GM21786 (cell line): ENCODE measurements at regions not wholly inside any gene's neighbourhood (a gene's known extent, or its start where the extent isn't known, plus 50 kb on each side); places are given as distances from the start of the nearest gene placed in this dataset.
"Not testable (repeated sequence)": the region's sequence is repeated elsewhere in the genome, so short reads cannot be mapped to it uniquely, and the experiment has no call there.

ENCODE experiments used
- ATAC-seq: cut with Tn5 transposase; IDR thresholded peaks from one replicate; pipeline ENCODE4 v1.9.1; 2021; ENCODE audit not compliant: unreplicated experiment

DNA sequence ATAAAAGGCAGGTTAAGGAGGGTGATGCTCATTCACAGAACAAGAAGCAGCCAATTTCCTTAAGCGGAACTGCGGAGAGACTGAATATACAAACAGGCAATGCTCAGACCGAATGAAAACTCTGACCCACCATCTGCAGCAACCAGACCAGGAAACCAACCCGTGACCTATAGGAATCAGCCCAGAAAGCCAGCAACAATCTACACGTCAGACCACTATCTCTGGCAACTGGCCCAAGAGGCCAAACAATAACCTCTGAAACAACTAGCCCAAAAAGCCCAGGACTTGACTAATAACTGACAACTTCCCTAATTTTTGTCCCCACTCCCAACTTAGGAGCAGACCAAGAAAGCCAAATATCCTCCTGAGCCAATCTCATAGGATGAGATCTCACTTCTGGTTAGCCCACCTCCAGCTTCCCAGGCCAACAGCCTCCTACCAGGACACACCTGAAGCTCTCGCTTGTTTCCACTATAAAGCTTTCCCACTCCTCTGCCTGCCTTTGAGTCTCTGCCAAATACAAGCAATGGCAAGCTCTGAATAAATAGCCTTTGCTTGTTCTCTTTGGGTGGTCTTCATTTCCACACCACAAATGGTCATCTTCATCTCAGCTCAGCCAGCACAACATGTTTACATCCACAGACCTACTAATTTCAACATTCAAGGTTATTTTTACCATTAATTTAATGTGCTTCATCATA is 168.5 kb downstream of the HSD17B3 start:
- no peak for ATAC-seq

GRCh38 chr9:96131825-96132224 is 170.2 kb downstream of the HSD17B3 start:
- no peak for ATAC-seq

DNA sequence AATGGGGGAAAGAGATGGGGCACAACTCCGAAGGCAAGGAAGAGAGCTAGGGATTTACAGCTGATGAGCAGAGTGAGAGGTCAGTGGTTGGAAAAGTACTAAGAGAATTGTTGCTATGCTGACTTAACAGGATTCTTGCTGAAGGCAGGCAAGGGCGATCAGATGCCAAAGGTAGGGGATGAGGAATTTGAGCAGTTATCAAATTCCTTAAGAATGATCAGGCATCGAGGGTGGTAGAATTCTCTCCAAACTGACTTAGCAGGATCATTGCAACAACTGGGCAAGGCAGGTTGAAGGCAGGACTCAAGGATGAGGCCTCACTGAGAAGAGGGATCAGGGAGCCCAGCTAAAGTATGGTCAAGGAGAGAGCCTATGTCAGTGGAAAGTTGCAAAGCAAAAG is 171.0 kb downstream of the HSD17B3 start:
- no peak for ATAC-seq

- ATAC-seq: no peak
Observed at GRCh38 chr9:96129747-96130146, 172.2 kb downstream of the HSD17B3 start.

GRCh38 chr9:96128880-96129279 is 173.1 kb downstream of the HSD17B3 start:
- no peak for ATAC-seq

GRCh38 chr9:96126321-96126881 is 175.6 kb downstream of the HSD17B3 start:
- ATAC-seq: no peak

- no peak for ATAC-seq
Observed at GRCh38 chr9:96125624-96126023, 176.4 kb downstream of the HSD17B3 start.

DNA sequence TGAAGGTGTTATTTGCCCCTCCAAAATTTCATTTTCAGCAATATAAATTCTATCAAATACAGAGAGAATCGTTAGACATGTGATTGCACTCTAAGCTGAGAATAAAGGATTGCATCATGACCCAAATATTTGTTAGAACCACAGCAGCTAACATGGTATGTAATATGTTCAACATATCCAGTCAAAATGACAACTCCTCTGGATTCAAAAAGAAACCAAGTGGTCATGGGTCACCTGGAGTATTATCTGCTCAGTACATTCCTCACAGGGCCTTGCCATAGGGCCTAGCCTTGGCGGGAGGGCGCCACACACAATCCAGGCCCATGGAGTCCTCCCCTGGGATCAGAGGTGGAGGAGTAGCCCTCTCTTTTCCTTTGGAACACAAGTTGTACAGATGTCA is 179.2 kb downstream of the HSD17B3 start:
- ATAC-seq: no peak

GRCh38 chr9:96122282-96122681 is 179.7 kb downstream of the HSD17B3 start:
- ATAC-seq: no peak

DNA sequence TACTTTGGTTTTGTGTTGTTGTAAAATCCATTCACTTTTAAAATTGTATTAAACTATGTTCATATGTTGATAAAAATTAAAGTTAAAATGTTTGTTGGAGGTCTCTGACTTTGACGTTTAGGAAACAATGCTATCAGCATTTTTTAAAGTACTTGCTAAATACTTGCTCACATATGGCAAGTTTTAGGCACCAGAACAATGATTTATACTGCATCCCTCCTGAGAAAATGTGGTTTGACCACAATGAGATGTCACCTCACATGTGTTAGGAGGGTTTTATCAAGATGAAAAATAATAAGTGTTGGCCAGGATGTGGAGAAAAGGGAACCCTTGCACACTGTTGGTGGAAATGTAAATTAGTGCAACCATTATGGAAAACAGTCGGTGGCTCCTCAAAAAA is 180.8 kb downstream of the HSD17B3 start:
- no peak for ATAC-seq

- ATAC-seq: no peak
Observed at GRCh38 chr9:96117398-96118080, 184.4 kb downstream of the HSD17B3 start.

DNA sequence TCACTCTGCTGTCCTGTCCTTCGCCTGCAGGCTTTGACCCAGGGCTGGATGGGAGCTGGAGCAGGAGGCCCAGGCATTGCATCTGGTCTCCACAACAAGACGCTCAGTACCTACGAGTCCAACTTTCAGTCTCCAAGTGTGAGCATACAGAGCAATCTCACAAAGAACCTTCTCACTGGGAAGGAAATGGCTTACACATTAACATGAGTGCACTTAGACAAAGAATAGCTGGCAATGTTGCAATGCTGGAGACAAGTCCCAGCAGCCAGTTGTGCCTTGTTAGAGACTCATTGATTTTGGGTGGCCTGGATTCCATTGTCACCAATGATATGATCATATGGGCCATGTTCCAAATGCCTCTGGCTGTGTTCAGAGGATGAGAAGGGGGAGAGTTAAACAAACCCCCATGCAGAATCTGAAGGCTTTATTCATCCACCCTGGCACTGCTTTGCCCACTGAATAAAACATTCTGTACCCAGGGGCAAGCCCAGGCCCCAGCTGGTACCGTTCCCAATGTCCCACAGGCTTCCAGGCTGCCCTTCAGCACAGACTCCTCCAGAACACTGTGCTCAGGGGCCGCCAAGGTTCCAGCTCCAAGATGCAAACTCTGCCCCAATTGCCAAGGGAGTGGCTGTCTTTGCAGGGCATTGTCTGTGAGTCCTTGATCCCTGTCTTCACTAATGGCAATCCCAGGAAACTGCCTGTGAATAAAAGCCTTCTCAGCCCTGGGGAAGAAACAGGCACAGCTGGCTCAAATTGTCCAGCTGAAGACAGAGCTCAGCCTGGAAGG is 185.5 kb downstream of the HSD17B3 start:
- no peak for ATAC-seq

- ATAC-seq: no peak
Observed at GRCh38 chr9:96115836-96116235, 186.1 kb downstream of the HSD17B3 start.

GRCh38 chr9:96113032-96113431 is 188.9 kb downstream of the HSD17B3 start:
- no peak for ATAC-seq

GRCh38 chr9:96109680-96110351 is 192.2 kb downstream of the HSD17B3 start:
- ATAC-seq: no peak

DNA sequence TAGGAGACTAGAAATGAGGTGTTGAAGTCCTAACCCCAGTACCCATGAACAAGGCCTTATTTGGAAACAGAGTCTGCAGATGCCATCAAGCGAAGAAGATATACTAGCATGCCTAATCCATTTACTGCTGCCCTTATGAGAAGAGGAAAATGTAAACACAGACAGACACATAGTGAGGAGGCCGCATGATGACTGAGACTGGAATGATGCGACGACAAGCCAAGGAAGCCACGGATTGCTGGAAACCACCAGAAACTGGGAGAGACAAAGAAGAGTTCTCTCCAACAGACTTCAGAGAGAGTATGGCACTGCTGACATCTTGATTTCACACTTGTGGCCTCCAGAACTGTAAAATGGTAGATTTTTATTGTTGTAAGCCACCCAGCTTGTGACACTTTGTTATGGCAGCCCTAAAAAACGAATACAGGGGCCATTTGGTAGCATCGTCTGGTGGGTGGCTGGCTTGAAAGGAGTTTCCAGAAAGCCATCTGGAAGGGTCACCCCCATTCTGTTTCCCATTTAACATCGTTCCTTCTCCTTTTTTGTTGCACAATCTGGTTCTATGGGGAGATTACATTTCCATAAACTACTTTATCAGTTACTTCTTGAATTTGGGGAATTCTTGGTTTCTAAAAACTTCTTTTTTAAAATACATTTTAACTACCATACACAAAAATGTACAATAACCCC is 193.1 kb downstream of the HSD17B3 start:
- no peak for ATAC-seq

- ATAC-seq: no peak
Observed at GRCh38 chr9:96107436-96107835, 194.5 kb downstream of the HSD17B3 start.

DNA sequence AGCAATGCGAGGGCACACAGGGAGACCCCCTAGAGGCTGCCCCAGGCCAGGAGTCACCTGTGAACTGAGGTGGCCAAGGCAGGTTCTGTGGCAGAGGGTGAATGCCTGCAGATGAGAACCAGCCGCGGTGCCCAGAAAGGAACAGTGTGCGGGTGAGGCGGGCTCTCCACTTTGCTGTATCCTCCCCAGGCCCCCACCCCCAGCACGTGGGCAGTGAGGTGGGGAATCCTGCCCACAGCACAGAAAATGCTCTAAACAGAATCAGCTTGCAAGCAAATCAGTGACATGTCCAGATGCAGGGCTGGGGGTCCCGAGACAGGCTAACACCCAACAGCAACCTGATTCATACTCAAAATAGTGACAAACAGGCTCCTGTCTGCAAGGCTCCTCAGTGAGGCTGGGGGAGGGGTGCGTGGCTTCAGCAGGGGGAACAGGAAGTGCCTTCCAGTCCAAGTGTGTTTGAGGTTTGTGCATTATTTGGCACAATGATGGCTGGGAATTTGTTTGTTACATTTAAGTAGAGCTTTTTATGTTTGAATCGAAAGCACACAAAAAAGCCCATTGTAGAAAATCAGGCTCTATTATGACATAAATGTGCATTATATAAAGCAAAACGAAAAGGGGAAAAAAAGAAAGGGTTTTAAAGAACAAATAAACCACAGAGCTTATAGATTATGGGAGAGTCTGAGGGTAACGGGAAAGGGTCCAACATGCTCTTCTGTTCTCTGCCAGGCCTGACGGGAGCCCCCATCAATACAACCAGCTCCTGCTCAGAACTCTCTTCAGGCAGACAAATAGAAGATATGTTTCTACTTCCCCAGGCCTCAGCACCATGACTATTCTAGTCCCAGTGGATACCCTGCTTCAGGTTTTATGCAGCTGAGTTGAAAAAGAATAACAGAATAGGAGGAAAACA is 201.3 kb downstream of the HSD17B3 start:
- no peak for ATAC-seq

GRCh38 chr9:96090630-96091029 is 211.3 kb downstream of the HSD17B3 start:
- not testable (repeated sequence) for ATAC-seq
